HCT116 (cell line): ENCODE measurements at regions not wholly inside any gene's neighbourhood (a gene's known extent, or its start where the extent isn't known, plus 50 kb on each side); places are given as distances from the start of the nearest gene placed in this dataset.

Experiments
- ATAC-seq: fragments of 200-7000 bp; cut with Tn5 transposase; 2 replicates; pipeline ENCODE4 v1.9.1; 2020; ENCODE audit warnings: mild to moderate bottlenecking, moderate library complexity
- BruUV-seq: library from RNA; stranded (reverse); fragments of 400-500 nt; replicated peaks from 2 replicates; lab custom pipeline; 2021; lab: Mats Ljungman, UMichigan
- CTCF ChIA-PET: fragments of 300-600 bp; sonication (Branson Sonifier 250); formaldehyde crosslinking; loops from one replicate; lab custom pipeline; 2021; ENCODE audit warnings: antibody characterized with exemption; lab: Charles Lee
- POLR2A ChIA-PET: fragments of 300-600, 350-600 bp; sonication (Branson Sonifier 250); formaldehyde crosslinking; loops from one replicate; lab custom pipeline; 2021; ENCODE audit warnings: antibody characterized with exemption; lab: Charles Lee
- RAD21 ChIA-PET, 2 experiments: fragments of 300-600 bp; sonication (Branson Sonifier 250); formaldehyde crosslinking; loops; one replicate each; lab custom pipeline; 2023; ENCODE audit warnings: low total read pairs in 2 of 2; ENCODE audit not compliant: uncharacterized antibody in 2 of 2, unreplicated experiment in 2 of 2, low non-redundant PET in 1 of 2; lab: Charles Lee
- DNase-seq: peaks from one replicate; pipeline ENCODE4 v3.0.0-alpha.2; 2010; ENCODE audit warnings: low read depth, low spot score
- H2AFZ ChIP-seq: fragments of 200-600 bp; shearing (Covaris generic), sonication (generic); 2 replicates; pipeline ENCODE4 v1.6.1; 2017; ENCODE audit warnings: low read depth, mixed run types, mixed read lengths, antibody characterized with exemption, low read length; ENCODE audit not compliant: poor library complexity, severe bottlenecking
- H3K27ac ChIP-seq: 2 replicates; pipeline ENCODE4 v1.5.1; 2012; ENCODE audit warnings: low read depth, low read length
- H3K27me3 ChIP-seq: fragments of 200-600 bp; sonication (generic); 2 replicates; pipeline ENCODE4 v1.6.1; 2016; ENCODE audit warnings: mixed run types, low read length, mixed read lengths; ENCODE audit not compliant: insufficient read depth
- H3K36me3 ChIP-seq, 2 experiments: fragments of 200-500 bp in 1 of 2; fragments of 200-600 bp in 1 of 2; sonication (Bioruptor generic) in 1 of 2; sonication (generic) in 1 of 2; 2 replicates each; pipeline versions ENCODE4 v1.5.1 to v1.6.1; 2014 to 2016; ENCODE audit warnings: low read length in 2 of 2, inconsistent platforms in 1 of 2, mixed read lengths in 1 of 2, mixed run types in 1 of 2; ENCODE audit not compliant: insufficient read depth in 2 of 2, control insufficient read depth in 1 of 2
- H3K4me1 ChIP-seq, 2 experiments: fragments of 200-600 bp in 1 of 2; sonication (generic) in 1 of 2; 2 replicates each; pipeline versions ENCODE4 v1.5.1 to v1.6.1; 2012 to 2017; ENCODE audit warnings: low read length in 2 of 2, inconsistent platforms in 1 of 2, mild to moderate bottlenecking in 1 of 2, mixed read lengths in 1 of 2, mixed run types in 1 of 2, moderate library complexity in 1 of 2; ENCODE audit not compliant: insufficient read depth in 2 of 2, control insufficient read depth in 1 of 2
- H3K4me2 ChIP-seq: fragments of 200-600 bp; sonication (generic); 2 replicates; pipeline ENCODE4 v1.6.1; 2017; ENCODE audit warnings: mixed run types, low read length, mixed read lengths
- H3K4me3 ChIP-seq, 2 experiments: fragments of 200-600 bp in 1 of 2; sonication (generic) in 1 of 2; replicated peaks in 1 of 2; 2 replicates each; pipeline ENCODE4 v1.5.1; 2011 to 2016; ENCODE audit warnings: low read length in 2 of 2, control low read depth in 1 of 2, low read depth in 1 of 2, mild to moderate bottlenecking in 1 of 2, mixed read lengths in 1 of 2, mixed run types in 1 of 2
- H3K79me2 ChIP-seq: fragments of 200-600 bp; sonication (generic); 2 replicates; pipeline ENCODE4 v1.6.1; 2017; ENCODE audit warnings: mild to moderate bottlenecking, mixed run types, low read length, moderate library complexity, mixed read lengths; ENCODE audit not compliant: insufficient read depth
- H3K9ac ChIP-seq: fragments of 200-600 bp; sonication (generic); 2 replicates; pipeline ENCODE4 v1.6.1; 2016; ENCODE audit warnings: low read length, mixed read lengths
- H3K9me2 ChIP-seq: fragments of 200-600 bp; sonication (generic), shearing (Covaris generic); 2 replicates; pipeline ENCODE4 v1.6.1; 2017; ENCODE audit warnings: mixed run types, mild to moderate bottlenecking, moderate library complexity; ENCODE audit not compliant: insufficient read depth
- H3K9me3 ChIP-seq, 2 experiments: fragments of 200-500 bp in 1 of 2; fragments of 200-600 bp in 1 of 2; sonication (Bioruptor generic) in 1 of 2; sonication (generic) in 1 of 2; 2 replicates each; pipeline ENCODE4 v1.6.1; 2014 to 2017; ENCODE audit warnings: low read length in 2 of 2, mixed read lengths in 2 of 2, inconsistent platforms in 1 of 2, low read depth in 1 of 2, mild to moderate bottlenecking in 1 of 2, mixed run types in 1 of 2, moderate library complexity in 1 of 2; ENCODE audit not compliant: control insufficient read depth in 1 of 2, insufficient read depth in 1 of 2
- H4K20me1 ChIP-seq: fragments of 200-600 bp; sonication (generic), shearing (Covaris generic); 2 replicates; pipeline ENCODE4 v1.6.1; 2017; ENCODE audit warnings: mixed run types, mild to moderate bottlenecking, moderate library complexity; ENCODE audit not compliant: insufficient read depth
- EGR1 ChIP-seq: IDR thresholded peaks from 2 replicates; pipeline ENCODE4 v1.6.1; 2012; ENCODE audit warnings: low read depth
- ELF1 ChIP-seq: IDR thresholded peaks from 2 replicates; pipeline ENCODE4 v1.6.1; 2012; ENCODE audit warnings: low read depth, borderline replicate concordance
- EZH2phosphoT487 ChIP-seq: fragments of 200-600 bp; IDR thresholded peaks from 2 replicates; pipeline ENCODE4 v1.6.1; 2018; ENCODE audit warnings: antibody characterized with exemption, borderline replicate concordance
- JUND ChIP-seq: IDR thresholded peaks from 2 replicates; pipeline ENCODE4 v1.6.1; 2012
- POLR2AphosphoS5 ChIP-seq: IDR thresholded peaks from 2 replicates; pipeline ENCODE4 v1.6.1; 2011; ENCODE audit warnings: mild to moderate bottlenecking, low read depth, low read length, moderate library complexity
- RAD21 ChIP-seq: IDR thresholded peaks from 2 replicates; pipeline ENCODE4 v1.6.1; 2012; ENCODE audit warnings: low read depth, mild to moderate bottlenecking
- SP1 ChIP-seq: IDR thresholded peaks from 2 replicates; pipeline ENCODE4 v1.6.1; 2012; ENCODE audit warnings: low read depth
- SRF ChIP-seq: IDR thresholded peaks from 2 replicates; pipeline ENCODE4 v1.6.1; 2012; ENCODE audit warnings: low read depth
- TCF7L2 ChIP-seq: IDR thresholded peaks from 2 replicates; pipeline ENCODE4 v1.7.0; 2011; ENCODE audit warnings: borderline replicate concordance, inconsistent platforms; ENCODE audit not compliant: insufficient read depth, insufficient read length; ENCODE audit errors: extremely low read depth
- intact Hi-C: fragments of 100-400 bp; cut with micrococcal nuclease; formaldehyde crosslinking; loops from 2 replicates; pipeline ENCODE4 v1.10.0; 2022
- TF ChIP-seq, protein P1 (sequence below), 3 experiments: fragments of 200-600 bp in 1 of 3; sonication (generic) in 1 of 3; IDR thresholded peaks in 2 of 3; conservative IDR thresholded peaks in 1 of 3; 2 replicates each; pipeline ENCODE4 v1.5.1; 2012 to 2017; ENCODE audit warnings: low read depth in 2 of 3, low read length in 2 of 3, antibody characterized with exemption in 1 of 3, borderline replicate concordance in 1 of 3, control low read depth in 1 of 3, mild to moderate bottlenecking in 1 of 3, mixed read lengths in 1 of 3, mixed run types in 1 of 3, moderate library complexity in 1 of 3; ENCODE audit not compliant: insufficient read depth in 1 of 3

DNA sequence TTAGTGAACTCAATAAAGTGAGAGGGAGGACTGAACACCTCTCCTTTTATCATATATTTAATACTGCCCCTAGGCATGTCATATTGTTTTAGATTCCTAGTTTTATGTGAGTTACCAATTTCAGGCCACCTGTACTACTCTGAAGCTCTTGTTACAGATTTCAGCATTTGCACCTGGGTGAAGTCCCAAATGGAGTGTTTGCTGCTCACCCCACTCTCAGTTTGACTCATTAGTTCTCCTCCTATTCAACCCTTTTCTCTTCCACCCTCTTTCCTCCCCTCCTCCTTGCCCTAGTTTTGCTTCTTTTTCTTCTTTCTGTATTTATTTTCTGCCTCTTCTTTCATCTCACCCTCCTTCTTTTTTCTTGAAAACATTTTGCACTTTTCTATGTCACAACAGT is 1852.2 kb upstream of the IGFBP7 start:
- ATAC-seq (no peak), DNase-seq (no peak)
- Histone ChIP-seq H2AFZ (no peak overlapping the region), H3K4me2 (no peak overlapping the region), H3K4me3 (no peak overlapping the region), H3K9me3 (peaks cover 3 to 21% of the 10 kb centered on the region in 2 experiments; a peak in 3 of 4 replicates), H3K79me2 (no peaks in the 10 kb centered on the region), H3K27ac (no peak overlapping the region), H3K36me3 (no peaks in the 10 kb centered on the region), H3K9me2 (no peaks in the 10 kb centered on the region)
- ChIA-PET CTCF (no interaction called here), RAD21 (no interaction called here)
- BruUV-seq, result no TSS peak
- intact Hi-C loops, result no loop called here
- TF ChIP-seq, protein P1, sequence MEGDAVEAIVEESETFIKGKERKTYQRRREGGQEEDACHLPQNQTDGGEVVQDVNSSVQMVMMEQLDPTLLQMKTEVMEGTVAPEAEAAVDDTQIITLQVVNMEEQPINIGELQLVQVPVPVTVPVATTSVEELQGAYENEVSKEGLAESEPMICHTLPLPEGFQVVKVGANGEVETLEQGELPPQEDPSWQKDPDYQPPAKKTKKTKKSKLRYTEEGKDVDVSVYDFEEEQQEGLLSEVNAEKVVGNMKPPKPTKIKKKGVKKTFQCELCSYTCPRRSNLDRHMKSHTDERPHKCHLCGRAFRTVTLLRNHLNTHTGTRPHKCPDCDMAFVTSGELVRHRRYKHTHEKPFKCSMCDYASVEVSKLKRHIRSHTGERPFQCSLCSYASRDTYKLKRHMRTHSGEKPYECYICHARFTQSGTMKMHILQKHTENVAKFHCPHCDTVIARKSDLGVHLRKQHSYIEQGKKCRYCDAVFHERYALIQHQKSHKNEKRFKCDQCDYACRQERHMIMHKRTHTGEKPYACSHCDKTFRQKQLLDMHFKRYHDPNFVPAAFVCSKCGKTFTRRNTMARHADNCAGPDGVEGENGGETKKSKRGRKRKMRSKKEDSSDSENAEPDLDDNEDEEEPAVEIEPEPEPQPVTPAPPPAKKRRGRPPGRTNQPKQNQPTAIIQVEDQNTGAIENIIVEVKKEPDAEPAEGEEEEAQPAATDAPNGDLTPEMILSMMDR (IDR thresholded peaks at IDR 0.05 in 2 of 3, conservative IDR thresholded peaks at IDR 0.05 in 1 of 3; ENCODE audit: borderline replicate concordance in 1 of 3, insufficient read depth in 1 of 3, low read depth in 2 of 3, low read length in 2 of 3), result no peak
- TF ChIP-seq ELF1 (no peak), SRF (no peak), SP1 (no peak), EGR1 (no peak), POLR2AphosphoS5 (no peak), RAD21 (no peak), EZH2phosphoT487 (no peak), JUND (no peak), TCF7L2 (no peak)
- TF ChIP-seq, all 23 proteins: peak for 0
- H3K4me1 ChIP-seq, result no peaks in the 10 kb centered on the region
- POLR2A ChIA-PET, result no interaction called here
- H4K20me1 ChIP-seq, result no peaks in the 10 kb centered on the region
- H3K27me3 ChIP-seq, result no peaks in the 10 kb centered on the region
- H3K9ac ChIP-seq, result no peak overlapping the region
